ENCODE measurements at regions not wholly inside any gene's neighbourhood (a gene's known extent, or its start where the extent isn't known, plus 50 kb on each side); places are given as distances from the start of the nearest gene placed in this dataset.
A peak's percentile ranks its signal among the peaks of the same experiment; 100 is the strongest.

GRCh38 chr5:142542078-142542477 is 143.8 kb downstream of the FGF1 start:
- DNase-seq (no peak), ATAC-seq (no peak)
- H3K27ac ChIP-seq = peak overlapping the region; percentile 66
- H3K4me3 ChIP-seq = no peak overlapping the region
- intact Hi-C loops (cut with DNase I) = loop anchor here (10.0 kb wide), 1 partner anchor 387 kb away; no protein-coding TSS in a partner anchor
- H3K9me3 ChIP-seq = no peaks in the 10 kb centered on the region
- TF ChIP-seq CTCF (IDR thresholded peaks at IDR 0.05) = no peak
- no peaks in the 10 kb centered on the region for H3K36me3 ChIP-seq
- no peaks in the 10 kb centered on the region for H3K27me3 ChIP-seq (ENCODE audit: low read depth)
- peaks cover 21% of the 10 kb centered on the region for H3K4me1 ChIP-seq

- Histone ChIP-seq H3K36me3 (no peaks in the 10 kb centered on the region), H3K4me3 (no peak overlapping the region), H3K27me3 (ENCODE audit: low read depth) (no peaks in the 10 kb centered on the region), H3K27ac (peak overlapping the region; percentile 46), H3K9me3 (no peaks in the 10 kb centered on the region), H3K4me1 (peaks cover 21% of the 10 kb centered on the region)
- DNase-seq (no peak), ATAC-seq (no peak)
- intact Hi-C loops (cut with DNase I) = loop anchor here (10.0 kb wide), 1 partner anchor 386 kb away; no protein-coding TSS in a partner anchor
- TF ChIP-seq CTCF (IDR thresholded peaks at IDR 0.05) = no peak
Measured at GRCh38 chr5:142540922-142541422, 144.9 kb downstream of the FGF1 start.

- H3K36me3 ChIP-seq = no peaks in the 10 kb centered on the region
- peaks cover 21% of the 10 kb centered on the region for H3K4me1 ChIP-seq
- no peak overlapping the region for H3K4me3 ChIP-seq
- intact Hi-C loops (cut with DNase I) = no loop called here
- DNase-seq (no peak), ATAC-seq (no peak)
- H3K9me3 ChIP-seq = peaks cover 9% of the 10 kb centered on the region
- H3K27ac ChIP-seq = no peak overlapping the region
- H3K27me3 ChIP-seq (ENCODE audit: low read depth) = no peaks in the 10 kb centered on the region
- no peak for TF ChIP-seq CTCF (IDR thresholded peaks at IDR 0.05)
Measured at GRCh38 chr5:142539154-142539740, 146.6 kb downstream of the FGF1 start.

GRCh38 chr5:142537938-142538337 is 148.0 kb downstream of the FGF1 start:
- H3K27me3 ChIP-seq (ENCODE audit: low read depth) = no peaks in the 10 kb centered on the region
- no peaks in the 10 kb centered on the region for H3K36me3 ChIP-seq
- H3K4me1 ChIP-seq = peaks cover 15% of the 10 kb centered on the region
- ATAC-seq (no peak), DNase-seq (no peak)
- H3K4me3 ChIP-seq = no peak overlapping the region
- peaks cover 9% of the 10 kb centered on the region for H3K9me3 ChIP-seq
- intact Hi-C loops (cut with DNase I) = no loop called here
- TF ChIP-seq CTCF (IDR thresholded peaks at IDR 0.05) = no peak
- H3K27ac ChIP-seq = no peak overlapping the region

GRCh38 chr5:142532781-142533176 is 153.1 kb downstream of the FGF1 start:
- Histone ChIP-seq H3K4me1 (no peaks in the 10 kb centered on the region), H3K27me3 (ENCODE audit: low read depth) (no peaks in the 10 kb centered on the region), H3K4me3 (no peak overlapping the region), H3K9me3 (peaks cover 9% of the 10 kb centered on the region), H3K36me3 (no peaks in the 10 kb centered on the region), H3K27ac (no peak overlapping the region)
- intact Hi-C loops (cut with DNase I) = no loop called here
- no peak for TF ChIP-seq CTCF (IDR thresholded peaks at IDR 0.05)
- DNase-seq = no peak
- no peak for ATAC-seq
